Anterior cingulate cortex (tissue), 58 donors: ENCODE measurements at regions not wholly inside any gene's neighbourhood (a gene's known extent, or its start where the extent isn't known, plus 50 kb on each side); places are given as distances from the start of the nearest gene placed in this dataset.
A peak's percentile ranks its signal among the peaks of the same experiment; 100 is the strongest.
"Not testable (repeated sequence)": the region's sequence is repeated elsewhere in the genome, so short reads cannot be mapped to it uniquely, and the experiment has no call there.

Experiments used
- DNase-seq, 58 donors: peaks; one replicate each; lab custom pipeline; 2025; lab: John Stamatoyannopoulos, UW

DNA sequence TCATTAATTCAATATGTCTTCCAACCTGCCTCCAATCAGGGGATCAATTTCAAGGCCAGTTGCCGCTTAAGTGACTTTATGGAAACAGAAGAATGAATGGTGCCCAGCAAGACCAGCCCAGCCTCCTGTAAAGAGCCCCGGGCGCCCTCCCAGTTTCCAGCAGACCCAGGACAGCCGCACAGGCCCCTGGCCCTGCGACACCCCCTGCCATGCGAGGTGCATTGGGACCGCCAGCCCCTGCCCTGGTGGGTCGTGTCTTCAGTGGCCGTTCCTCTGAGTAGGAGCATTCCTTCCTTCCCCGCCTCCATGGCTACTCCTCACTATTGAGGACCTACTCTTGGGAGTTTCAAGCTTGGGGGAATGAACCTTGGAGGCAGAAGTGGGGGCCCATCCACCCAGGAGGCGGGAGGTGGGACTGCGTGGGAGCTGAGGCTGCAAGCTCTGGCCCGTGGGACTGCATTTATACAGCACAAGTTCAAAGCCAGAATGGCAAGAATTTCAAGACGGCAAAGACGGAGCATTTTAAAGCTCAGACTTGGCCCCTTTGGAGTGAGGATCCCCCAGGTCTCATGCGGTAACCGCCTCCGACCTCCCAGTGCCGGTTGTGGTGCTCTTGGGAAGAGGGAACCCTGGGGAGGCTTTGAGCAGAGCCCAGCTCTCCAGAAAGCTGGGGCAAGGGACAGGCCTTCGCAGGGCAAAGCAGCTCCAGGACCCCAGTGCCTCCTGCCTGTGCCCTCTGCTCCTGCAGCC lies 73.1 kb upstream of the ACTRT2 start:
- no peak for DNase-seq

DNA sequence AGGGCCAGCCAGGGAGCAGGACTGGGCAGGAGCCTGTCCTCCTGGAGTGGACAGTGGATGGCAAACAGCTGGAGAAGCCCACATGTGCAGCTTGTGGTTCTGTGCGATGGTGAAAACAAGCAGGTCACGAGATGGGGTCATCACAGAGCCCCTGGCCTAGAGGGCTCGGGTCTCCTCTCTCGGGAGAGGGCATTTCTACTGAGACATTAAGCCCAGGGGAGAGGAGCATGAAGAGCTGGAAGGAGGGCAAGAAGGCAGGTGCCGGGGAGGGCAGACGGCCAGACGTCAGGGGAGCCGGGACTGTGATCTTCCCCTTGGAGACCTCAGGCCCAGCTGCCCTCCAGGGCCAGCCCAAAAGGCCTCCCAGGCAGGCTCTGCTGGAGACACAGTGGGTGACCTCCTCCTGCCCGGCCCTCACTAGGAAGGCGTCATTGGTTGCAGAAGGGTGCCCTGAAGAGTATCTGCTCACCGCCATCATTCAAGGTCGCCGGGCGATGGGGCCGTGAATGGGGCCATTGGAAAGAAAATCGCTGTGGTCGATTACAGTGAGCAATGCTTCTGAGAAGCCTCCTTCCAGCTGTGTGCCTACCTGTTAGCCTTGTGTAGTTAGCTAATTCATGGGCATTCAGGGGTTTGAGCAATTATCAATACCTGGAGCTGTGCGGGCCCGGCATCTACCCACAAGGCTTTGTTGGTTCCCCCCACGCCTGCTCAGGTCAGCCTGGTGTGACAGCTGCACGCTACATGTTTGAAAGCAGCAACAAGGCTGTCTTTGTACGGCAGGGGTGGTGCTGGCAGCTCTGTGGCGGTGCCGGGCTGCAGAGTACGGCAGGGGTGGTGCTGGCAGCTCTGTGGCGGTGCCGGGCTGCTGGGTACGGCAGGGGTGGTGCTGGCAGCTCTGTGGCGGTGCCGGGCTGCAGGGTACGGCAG lies 72.3 kb upstream of the ACTRT2 start:
- DNase-seq = peak in 35 of 58 donors; percentile 14 to 83 (median 55)

DNA sequence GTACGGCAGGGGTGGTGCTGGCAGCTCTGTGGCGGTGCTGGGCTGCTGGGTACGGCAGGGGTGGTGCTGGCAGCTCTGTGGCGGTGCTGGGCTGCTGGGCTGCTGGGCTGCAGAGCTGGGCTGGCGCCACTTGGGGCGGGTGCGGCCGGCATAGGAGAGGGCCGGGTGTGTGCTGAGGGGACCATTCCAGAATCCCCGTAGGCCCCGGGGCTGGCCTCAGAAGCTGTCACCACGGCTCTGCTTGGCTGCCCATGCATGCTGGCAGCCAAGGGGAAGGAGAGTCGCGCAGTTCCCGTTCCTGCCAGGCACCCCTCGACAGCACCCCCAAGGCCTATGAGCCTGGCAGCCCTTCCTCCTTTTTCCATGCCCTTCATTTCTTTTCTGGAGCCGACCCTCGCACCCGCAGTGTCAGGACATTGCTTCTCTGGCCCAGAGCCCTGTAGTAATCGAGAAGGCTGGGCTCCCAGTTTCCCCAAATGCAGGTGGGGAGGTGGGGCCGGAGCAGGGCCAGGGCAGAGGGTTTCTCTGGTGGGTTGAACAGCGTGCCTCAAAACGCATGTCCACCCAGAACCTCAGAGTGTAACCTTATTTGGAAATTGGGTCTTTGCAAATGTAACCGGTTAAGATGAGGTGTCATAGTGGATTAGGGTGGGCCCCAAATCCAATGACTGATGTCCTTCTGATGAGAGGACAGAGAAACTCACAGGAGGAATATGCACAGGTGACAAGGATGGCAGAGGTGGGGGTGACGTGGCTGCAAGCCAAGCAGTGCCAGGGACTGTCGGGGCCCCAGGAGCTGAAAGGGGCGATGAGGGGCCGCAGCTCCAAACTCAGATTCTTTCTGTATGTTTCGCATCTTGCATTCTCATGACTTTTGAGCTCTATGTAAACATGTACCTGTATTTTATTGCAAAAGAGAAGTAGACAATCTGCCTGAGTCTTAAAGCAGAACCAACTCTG lies 71.0 kb upstream of the ACTRT2 start:
- peak in 11 of 58 donors; percentile 13 to 47 (median 29) for DNase-seq

DNA sequence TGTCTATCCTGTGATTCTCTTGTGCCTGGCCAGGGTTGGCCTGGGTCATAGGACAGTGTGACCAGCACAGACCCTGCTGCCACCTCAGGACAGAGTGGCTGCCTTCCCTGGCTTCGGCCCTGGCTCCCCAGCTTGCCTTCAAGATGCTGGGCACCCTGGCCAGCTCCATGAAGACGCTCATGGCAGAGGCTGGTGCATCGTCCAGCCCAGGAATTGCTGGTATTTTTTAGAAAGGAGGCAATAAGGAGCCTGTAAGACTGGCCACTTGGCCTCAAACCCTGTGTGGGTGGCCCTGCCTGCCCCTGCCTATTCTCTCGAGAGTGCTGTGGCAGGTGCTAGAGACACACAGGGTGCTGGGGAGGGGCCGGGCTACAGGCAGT lies 70.4 kb upstream of the ACTRT2 start:
- no peak for DNase-seq

DNA sequence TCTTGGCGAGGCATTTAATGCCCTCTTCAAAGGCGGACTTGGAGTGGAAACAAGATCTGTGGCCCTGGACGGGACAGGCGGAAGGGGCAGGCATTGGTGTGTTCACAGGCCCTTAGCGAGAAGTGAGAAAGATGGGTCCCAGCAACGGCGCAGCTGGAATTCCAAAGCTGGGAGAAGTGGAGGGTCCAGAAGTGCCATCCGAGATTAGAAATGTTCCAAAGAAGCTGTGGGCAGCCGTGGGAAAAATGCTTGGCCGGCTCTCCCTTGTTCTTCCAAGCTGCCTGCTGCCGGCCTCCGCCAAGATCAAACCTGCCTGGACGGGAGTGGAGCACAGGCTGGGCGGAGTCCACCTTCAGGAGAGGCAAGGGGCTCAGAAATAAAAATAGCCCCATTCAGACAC lies 69.4 kb upstream of the ACTRT2 start:
- no peak for DNase-seq

DNA sequence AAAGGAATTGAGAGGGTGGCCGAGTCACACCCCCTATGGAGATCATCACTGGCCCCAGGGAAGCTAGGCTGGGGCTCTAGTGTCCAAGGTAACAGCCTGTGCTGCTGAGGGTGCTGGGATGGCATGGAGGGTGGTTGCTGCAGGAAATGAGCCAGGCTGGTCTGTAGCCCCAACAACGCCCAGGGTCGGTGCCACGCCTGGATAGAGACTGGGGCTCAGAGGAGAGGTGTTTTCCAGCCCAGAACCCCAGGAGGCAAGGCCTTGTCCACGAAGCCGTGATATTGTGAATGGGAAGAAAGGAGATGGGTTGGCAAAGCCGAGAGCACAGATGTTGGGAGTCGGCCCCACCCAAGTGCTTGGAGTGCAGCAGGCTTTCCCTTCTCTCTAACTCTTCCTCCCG lies 68.9 kb upstream of the ACTRT2 start:
- no peak for DNase-seq

DNA sequence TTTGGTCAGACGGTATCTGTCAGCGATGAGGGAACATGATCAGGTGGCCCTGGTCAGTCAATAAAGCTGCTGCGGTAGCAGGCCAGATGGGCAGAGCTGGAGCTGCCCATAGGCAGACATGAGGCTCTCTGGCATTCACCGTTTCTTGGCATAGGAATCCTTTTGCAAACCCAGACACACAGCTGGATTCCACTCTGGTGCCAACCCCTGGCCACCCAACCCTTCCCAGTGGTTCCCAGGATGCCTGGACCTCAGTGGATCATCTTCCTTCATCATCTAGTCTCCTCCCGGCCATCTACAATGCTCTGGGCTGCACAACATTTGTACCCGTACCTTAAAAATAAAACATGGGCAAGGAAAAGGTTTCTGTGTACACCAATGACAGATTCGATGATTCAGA lies 68.3 kb upstream of the ACTRT2 start:
- no peak for DNase-seq

DNA sequence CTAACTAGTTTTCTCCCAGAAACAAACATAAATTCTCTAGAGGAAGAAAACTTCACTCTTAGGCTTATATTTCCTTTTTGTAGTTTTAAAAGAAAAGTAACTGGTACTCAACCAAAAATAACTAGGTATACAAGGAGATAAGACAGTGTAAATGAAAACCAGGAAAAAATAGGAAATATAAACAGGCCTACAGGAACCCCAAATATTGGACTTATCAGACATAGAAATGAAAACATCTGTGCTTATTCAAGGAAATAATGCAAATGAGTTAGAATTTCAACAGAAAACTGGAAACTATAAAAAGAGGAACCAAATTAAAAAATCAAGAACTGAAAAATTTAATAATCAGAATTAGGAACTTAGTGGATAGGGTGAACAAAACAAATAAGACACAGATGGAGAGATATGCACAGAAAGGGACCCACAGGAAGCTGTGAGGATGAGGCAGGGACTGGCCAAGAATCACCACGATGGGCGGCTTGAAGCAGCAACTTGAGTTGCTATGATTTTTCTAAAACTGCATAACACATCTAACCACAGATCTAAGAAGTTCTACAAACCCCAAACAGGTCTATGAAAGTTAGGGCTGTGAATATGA lies 67.5 kb upstream of the ACTRT2 start:
- DNase-seq = no peak

DNA sequence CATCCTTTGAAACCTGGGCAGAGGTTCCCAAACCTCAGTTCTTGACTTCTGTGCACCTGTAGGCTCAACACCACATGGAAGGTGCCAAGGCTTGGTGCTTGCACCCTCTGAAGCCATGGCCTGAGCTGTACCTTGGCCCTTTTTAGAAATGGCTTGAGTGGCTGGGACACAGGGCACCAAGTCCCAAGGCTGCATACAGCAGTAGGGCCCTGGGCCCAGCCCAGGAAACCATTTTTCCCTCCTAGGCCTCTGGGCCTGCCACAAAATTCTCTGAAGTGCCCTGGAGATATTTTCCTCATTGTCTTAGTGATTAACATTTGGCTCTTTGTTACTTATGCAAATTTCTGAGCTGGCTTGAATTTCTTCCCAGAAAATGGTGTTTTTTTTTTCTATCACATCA lies 65.6 kb upstream of the ACTRT2 start:
- no peak for DNase-seq

DNA sequence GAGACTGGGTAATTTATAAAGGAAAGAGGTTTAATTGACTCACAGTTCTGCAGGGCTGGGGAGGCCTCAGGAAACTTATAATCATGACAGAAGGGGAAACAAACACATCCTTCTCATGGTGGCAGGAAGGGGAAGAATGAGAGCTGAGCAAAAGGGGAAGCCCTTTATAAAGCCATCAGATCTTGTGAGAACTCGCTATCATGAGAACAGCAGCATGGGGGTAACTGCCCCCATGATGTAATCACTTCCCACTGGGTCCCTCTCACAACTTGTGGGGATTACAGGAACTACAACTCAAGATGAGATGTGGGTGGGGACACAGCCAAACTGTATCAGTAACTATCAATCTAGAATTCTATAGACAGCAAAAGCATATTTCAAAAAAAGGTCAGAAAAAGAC lies 64.7 kb upstream of the ACTRT2 start:
- DNase-seq = no peak

DNA sequence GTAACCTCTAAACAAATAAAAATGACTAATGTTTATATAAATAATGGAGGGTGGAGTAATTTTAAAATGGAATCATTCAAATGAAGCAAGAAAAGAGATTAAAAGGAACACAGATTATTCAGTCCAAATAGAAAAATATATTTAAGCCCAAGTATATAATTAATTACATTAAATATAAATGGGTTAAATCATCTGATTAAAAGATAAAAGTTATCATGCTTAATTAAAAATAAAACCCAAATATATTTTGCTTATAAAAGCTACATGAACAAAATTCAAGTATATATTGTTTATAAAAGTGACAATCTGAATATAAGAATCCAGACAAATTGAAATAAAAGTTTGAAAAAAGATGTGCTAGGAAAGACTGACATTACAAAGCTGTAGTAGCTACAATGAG lies 63.9 kb upstream of the ACTRT2 start:
- no peak for DNase-seq

DNA sequence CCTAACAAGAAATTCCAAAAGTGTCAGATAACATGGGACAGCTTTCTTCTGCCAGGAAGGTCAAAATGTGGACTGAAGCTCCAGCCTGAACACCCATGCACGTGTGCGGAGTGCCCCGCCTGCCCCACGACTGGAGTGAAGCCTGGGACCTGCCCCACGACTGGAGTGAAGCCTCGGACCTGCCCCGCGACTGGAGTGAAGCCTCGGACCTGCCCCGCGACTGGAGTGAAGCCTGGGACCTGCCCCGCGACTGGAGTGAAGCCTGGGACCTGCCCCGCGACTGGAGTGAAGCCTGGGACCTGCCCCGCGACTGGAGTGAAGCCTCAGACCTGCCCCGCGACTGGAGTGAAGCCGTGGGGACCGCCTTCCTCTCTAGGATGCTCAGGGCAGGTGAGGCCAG lies 61.4 kb upstream of the ACTRT2 start:
- not testable (repeated sequence) for DNase-seq

DNA sequence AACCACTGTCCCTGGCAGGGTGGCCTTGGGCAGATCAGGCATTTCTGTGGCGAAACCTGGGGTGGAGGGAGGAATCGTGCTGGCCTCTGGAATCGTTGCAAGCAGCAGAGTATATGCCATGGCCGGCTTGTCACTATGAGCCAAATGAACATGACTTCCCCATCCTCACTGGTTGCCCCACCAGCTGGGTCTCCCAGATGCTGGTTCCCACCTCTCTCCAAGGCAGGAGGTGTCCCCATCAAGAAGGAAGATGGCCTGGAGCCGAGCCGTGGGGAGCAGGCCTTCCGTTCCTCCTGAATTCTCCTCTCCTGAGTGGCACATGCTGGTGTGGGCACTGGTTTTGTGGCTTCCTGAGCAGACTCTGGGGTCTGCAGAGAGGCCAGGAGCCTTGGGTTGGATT lies 60.2 kb upstream of the ACTRT2 start:
- no peak for DNase-seq

DNA sequence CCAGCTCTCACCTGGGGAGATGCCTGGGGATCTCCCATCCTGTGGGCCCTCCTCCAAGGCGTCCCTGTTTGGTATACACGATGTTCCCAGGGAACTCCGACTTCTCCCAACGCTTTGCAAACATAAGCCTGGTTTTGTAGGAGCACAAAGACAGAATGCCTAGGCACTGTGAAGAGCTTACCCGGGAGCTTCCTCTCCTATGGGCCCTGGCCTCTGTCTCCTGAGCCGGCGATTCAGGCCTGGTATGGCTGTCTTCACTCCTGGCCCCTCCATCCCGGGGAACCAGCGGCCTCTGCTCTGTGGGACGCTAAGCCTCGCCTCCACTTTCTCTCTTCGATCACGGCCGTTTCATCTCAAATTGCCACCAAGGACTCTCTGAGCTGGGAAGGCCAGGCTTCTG lies 59.6 kb upstream of the ACTRT2 start:
- no peak for DNase-seq

DNA sequence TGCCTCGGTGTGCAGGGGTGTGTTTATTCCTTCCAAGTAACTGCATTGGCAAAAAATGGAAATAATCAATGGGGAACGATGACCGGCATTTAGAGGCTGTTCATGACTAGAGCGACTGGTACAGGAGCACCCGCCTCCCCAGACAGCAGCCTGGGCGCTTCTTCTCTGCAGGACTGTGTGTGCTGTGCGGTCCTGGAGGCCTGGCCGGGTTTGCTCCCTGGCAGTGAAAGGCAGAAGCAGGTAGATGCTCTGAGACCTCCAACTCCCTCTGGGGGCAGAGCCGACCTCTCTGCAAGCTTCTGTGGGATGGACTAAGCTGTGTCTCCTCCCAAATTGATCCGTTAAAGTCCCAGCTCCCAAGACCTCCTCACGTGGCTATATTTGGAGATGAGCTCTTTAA lies 59.2 kb upstream of the ACTRT2 start:
- no peak for DNase-seq

DNA sequence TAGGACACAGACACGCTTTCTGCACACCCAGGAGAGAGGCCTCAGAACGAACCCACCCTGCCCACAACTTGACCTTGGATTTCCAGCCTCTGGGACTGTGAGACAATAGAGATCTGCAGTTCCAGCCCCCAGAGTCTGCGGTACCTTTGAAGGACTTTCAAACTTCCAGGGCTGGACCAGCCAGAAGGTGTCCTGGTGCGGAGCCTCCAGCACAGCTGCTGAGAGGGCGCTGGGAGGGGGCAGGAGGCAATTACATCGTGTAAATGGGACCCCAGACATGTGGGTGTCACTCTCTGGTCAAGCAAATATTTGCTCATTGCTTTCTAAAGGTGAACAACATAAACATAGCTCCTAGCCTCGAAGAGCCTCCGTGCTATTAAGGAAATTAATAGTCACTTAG lies 58.7 kb upstream of the ACTRT2 start:
- no peak for DNase-seq

DNA sequence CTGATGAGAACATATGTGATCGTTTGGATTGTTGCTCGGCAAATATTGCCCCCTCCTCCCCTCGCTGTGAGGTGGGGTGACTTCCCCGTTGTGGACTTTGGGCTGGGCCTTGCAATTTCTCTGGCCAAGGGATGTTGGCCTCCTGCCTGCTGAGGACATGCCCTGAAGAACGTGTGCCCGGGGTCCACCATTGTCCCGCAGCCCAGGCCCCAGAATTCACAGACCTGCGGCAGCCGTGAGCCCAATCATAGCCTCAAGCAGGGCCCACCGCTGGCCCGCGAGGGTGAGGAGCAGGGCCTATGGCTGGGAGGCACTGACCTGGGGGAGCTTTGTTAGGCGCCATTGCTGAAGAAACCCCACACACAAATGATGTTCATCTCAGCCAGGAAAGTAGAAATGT lies 58.3 kb upstream of the ACTRT2 start:
- no peak for DNase-seq

DNA sequence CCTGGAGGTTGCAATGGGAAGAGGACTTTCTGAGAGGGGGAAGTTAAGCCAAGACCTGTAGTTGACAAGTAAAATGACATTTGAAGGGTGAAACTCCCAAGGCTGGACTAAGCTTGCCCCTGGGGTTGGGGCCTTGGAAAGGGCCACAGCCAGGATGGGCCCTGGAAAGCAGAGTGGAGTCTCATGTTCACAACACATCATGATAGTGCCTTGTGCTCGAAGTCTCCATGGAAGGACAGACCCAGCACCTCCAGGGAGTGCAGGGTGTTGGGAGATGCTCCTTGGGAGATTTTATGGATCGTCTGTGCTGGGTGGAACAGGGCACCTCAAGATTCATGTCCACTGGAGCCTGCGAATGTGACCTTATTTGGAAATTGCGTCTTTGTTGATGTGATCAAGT lies 55.6 kb upstream of the ACTRT2 start:
- no peak for DNase-seq

DNA sequence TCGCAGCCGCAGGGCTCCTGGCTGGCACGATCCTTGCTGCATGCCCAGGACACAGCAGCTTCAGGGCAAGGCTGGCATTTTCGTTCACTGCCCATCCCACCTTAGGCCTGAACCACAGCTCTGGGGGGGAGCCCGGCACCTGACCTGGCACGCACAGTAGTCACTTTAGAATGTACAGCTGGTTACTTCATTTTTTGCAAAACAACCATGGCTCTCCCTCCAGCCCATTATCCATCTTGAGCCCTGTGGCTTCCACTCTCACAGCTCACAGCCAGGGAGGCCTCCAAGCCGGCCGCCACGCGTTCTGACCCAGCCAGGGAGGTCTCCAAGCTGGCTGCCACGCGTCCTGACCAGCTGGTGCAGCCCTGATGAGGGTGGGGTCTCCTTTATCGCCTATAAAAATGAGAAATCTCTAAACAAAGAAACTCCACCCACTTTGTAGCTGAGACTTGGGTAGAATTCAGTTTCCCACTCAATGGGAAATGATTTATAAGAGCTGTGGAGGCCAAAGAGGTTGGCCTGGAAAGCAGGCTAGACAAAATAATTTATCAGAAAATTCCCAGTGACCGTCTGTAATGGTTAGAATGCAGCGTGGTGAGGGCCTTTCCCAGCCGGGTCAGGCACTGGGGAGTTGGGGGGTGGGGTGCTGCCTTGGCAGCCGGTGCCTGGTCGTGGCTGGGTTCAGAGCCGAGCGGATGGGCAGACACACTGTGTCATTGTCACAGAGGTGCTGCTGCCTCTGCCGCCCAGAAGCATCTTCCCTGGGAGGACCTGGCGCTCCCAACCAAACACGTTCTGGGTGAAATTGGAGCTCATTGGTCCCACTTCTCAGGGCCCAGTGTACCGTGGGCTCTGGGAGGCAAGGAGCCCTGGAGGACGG lies 54.6 kb upstream of the ACTRT2 start:
- peak in 42 of 58 donors; percentile 9 to 85 (median 59) for DNase-seq
